DMS 273 treated with DMSO at 0.1 percent for 48 hours (cell line): ENCODE measurements at regions not wholly inside any gene's neighbourhood (a gene's known extent, or its start where the extent isn't known, plus 50 kb on each side); places are given as distances from the start of the nearest gene placed in this dataset.
"Not testable (repeated sequence)": the region's sequence is repeated elsewhere in the genome, so short reads cannot be mapped to it uniquely, and the experiment has no call there.

Experiments used
- DNase-seq: peaks from one replicate; lab custom pipeline; 2025; lab: John Stamatoyannopoulos, UW

- DNase-seq = no peak
Observed at GRCh38 chr14:28820677-28821076, 54.1 kb downstream of the FOXG1 start.

- no peak for DNase-seq
Observed at GRCh38 chr14:28821993-28822392, 55.4 kb downstream of the FOXG1 start.

GRCh38 chr14:28823245-28823644 lies 56.7 kb downstream of the FOXG1 start:
- DNase-seq = no peak

GRCh38 chr14:28830115-28830534 lies 63.5 kb downstream of the FOXG1 start:
- DNase-seq = no peak

GRCh38 chr14:28831126-28831525 lies 64.5 kb downstream of the FOXG1 start:
- DNase-seq = no peak

GRCh38 chr14:28842569-28842968 lies 76.0 kb downstream of the FOXG1 start:
- DNase-seq = not testable (repeated sequence)

GRCh38 chr14:28867571-28867970 lies 101.0 kb downstream of the FOXG1 start:
- no peak for DNase-seq

GRCh38 chr14:28870033-28870564 lies 103.5 kb downstream of the FOXG1 start:
- DNase-seq = no peak

GRCh38 chr14:28875934-28876571 lies 109.5 kb downstream of the FOXG1 start:
- no peak for DNase-seq

GRCh38 chr14:28876572-28876945 lies 110.0 kb downstream of the FOXG1 start:
- DNase-seq = no peak

GRCh38 chr14:28877923-28878322 lies 111.3 kb downstream of the FOXG1 start:
- no peak for DNase-seq

GRCh38 chr14:28879573-28879996 lies 113.0 kb downstream of the FOXG1 start:
- DNase-seq = no peak

- no peak for DNase-seq
Observed at GRCh38 chr14:28886940-28887339, 120.4 kb downstream of the FOXG1 start.

- DNase-seq = no peak
Observed at GRCh38 chr14:28895389-28895788, 128.8 kb downstream of the FOXG1 start.

GRCh38 chr14:28896337-28896736 lies 129.8 kb downstream of the FOXG1 start:
- no peak for DNase-seq

GRCh38 chr14:28901631-28902030 lies 135.0 kb downstream of the FOXG1 start:
- no peak for DNase-seq

- DNase-seq = no peak
Observed at GRCh38 chr14:28902930-28903329, 136.3 kb downstream of the FOXG1 start.

GRCh38 chr14:28911521-28911920 lies 144.9 kb downstream of the FOXG1 start:
- DNase-seq = no peak

- no peak for DNase-seq
Observed at GRCh38 chr14:28913056-28913455, 146.5 kb downstream of the FOXG1 start.

- no peak for DNase-seq
Observed at GRCh38 chr14:28926122-28926521, 159.5 kb downstream of the FOXG1 start.

GRCh38 chr14:28931999-28932398 lies 165.4 kb downstream of the FOXG1 start:
- DNase-seq = no peak

- no peak for DNase-seq
Observed at GRCh38 chr14:28936601-28937000, 170.0 kb downstream of the FOXG1 start.

- no peak for DNase-seq
Observed at GRCh38 chr14:28941758-28942157, 175.2 kb downstream of the FOXG1 start.

GRCh38 chr14:28944605-28945004 lies 178.0 kb downstream of the FOXG1 start:
- no peak for DNase-seq
